NT2/D1 (cell line): ENCODE measurements at regions not wholly inside any gene's neighbourhood (a gene's known extent, or its start where the extent isn't known, plus 50 kb on each side); places are given as distances from the start of the nearest gene placed in this dataset.

Experiments used
- SUZ12 ChIP-seq: IDR thresholded peaks from 2 replicates; pipeline ENCODE4 v1.6.1; 2011; ENCODE audit not compliant: insufficient read length, insufficient read depth; ENCODE audit errors: extremely low read depth
- ZNF274 ChIP-seq: IDR thresholded peaks from 2 replicates; pipeline ENCODE4 v1.6.1; 2011; ENCODE audit warnings: mild to moderate bottlenecking, low read depth, low read length

DNA sequence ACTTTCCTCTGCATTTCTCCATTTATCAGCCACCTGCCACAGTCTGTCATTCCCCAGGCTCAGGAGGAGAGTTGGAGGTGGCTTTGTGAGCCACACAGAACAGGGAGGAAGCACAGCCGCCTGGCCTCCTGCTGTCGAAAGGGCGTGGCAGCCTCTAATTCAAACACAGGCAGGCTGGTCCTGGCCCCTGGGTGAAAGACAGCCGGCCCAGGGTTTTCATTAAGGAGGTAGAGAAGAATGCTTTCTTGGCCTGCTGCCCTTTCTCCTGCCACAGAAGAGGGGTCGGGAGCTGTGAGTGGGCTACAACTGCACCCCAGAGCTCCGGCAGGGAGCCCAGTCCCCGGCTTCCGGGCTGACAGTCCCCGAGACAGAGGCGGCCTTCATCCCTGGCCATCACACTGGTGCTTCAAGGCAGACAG lies 108.6 kb upstream of the FZD10 start:
- TF ChIP-seq ZNF274: no peak
- TF ChIP-seq SUZ12: no peak
